HG03460 (cell line): ENCODE measurements at regions not wholly inside any gene's neighbourhood (a gene's known extent, or its start where the extent isn't known, plus 50 kb on each side); places are given as distances from the start of the nearest gene placed in this dataset.
"Not testable (repeated sequence)": the region's sequence is repeated elsewhere in the genome, so short reads cannot be mapped to it uniquely, and the experiment has no call there.

Experiments used
- ATAC-seq: cut with Tn5 transposase; IDR thresholded peaks from one replicate; pipeline ENCODE4 v1.9.1; 2021; ENCODE audit not compliant: unreplicated experiment

- no peak for ATAC-seq
Measured at GRCh38 chr18:67455890-67456501, 60.5 kb downstream of the DSEL start.

GRCh38 chr18:67453901-67454300, 62.6 kb downstream of the DSEL start:
- no peak for ATAC-seq

- no peak for ATAC-seq
Measured at GRCh38 chr18:67451960-67452359, 64.6 kb downstream of the DSEL start.

GRCh38 chr18:67451101-67451500, 65.4 kb downstream of the DSEL start:
- not testable (repeated sequence) for ATAC-seq

GRCh38 chr18:67433971-67434370, 82.5 kb downstream of the DSEL start:
- no peak for ATAC-seq

GRCh38 chr18:67432806-67433205, 83.7 kb downstream of the DSEL start:
- no peak for ATAC-seq

- no peak for ATAC-seq
Measured at GRCh38 chr18:67428805-67429204, 87.7 kb downstream of the DSEL start.

- ATAC-seq = no peak
Measured at GRCh38 chr18:67428158-67428557, 88.4 kb downstream of the DSEL start.

- no peak for ATAC-seq
Measured at GRCh38 chr18:67426486-67426885, 90.0 kb downstream of the DSEL start.

- no peak for ATAC-seq
Measured at GRCh38 chr18:67425672-67426071, 90.8 kb downstream of the DSEL start.

GRCh38 chr18:67421651-67422050, 94.9 kb downstream of the DSEL start:
- ATAC-seq = no peak

GRCh38 chr18:67417864-67418523, 98.5 kb downstream of the DSEL start:
- ATAC-seq = peak; percentile 96

- ATAC-seq = no peak
Measured at GRCh38 chr18:67411116-67411515, 105.4 kb downstream of the DSEL start.

GRCh38 chr18:67410075-67411070, 106.1 kb downstream of the DSEL start:
- no peak for ATAC-seq

GRCh38 chr18:67408240-67408639, 108.3 kb downstream of the DSEL start:
- no peak for ATAC-seq

- ATAC-seq = no peak
Measured at GRCh38 chr18:67406714-67407113, 109.8 kb downstream of the DSEL start.

- no peak for ATAC-seq
Measured at GRCh38 chr18:67402543-67402942, 114.0 kb downstream of the DSEL start.

GRCh38 chr18:67400502-67401117, 115.9 kb downstream of the DSEL start:
- ATAC-seq = no peak

- no peak for ATAC-seq
Measured at GRCh38 chr18:67386032-67386431, 130.5 kb downstream of the DSEL start.

- no peak for ATAC-seq
Measured at GRCh38 chr18:67385455-67385854, 131.1 kb downstream of the DSEL start.

- not testable (repeated sequence) for ATAC-seq
Measured at GRCh38 chr18:67384057-67384456, 132.5 kb downstream of the DSEL start.
